Astrocyte of the cerebellum (primary cell): ENCODE measurements at regions not wholly inside any gene's neighbourhood (a gene's known extent, or its start where the extent isn't known, plus 50 kb on each side); places are given as distances from the start of the nearest gene placed in this dataset.

Source experiments
- DNase-seq: peaks from one replicate; pipeline ENCODE4 v3.0.0-alpha.2; 2011; ENCODE audit warnings: low read depth
- H3K4me3 ChIP-seq: 2 replicates; pipeline ENCODE4 v1.5.1; 2011; ENCODE audit warnings: mild to moderate bottlenecking, low read depth, low read length, moderate library complexity
- in situ Hi-C: cut with HindIII; loops from 2 replicates; pipeline ENCODE4 v1.10.0; 2017; ENCODE audit warnings: low sequenced_read_pairs
- TF ChIP-seq, protein P1 (sequence below): IDR thresholded peaks from 2 replicates; pipeline ENCODE4 v1.5.1; 2012; ENCODE audit warnings: low read length, low read depth, moderate library complexity, mild to moderate bottlenecking; ENCODE audit errors: missing control alignments

DNA sequence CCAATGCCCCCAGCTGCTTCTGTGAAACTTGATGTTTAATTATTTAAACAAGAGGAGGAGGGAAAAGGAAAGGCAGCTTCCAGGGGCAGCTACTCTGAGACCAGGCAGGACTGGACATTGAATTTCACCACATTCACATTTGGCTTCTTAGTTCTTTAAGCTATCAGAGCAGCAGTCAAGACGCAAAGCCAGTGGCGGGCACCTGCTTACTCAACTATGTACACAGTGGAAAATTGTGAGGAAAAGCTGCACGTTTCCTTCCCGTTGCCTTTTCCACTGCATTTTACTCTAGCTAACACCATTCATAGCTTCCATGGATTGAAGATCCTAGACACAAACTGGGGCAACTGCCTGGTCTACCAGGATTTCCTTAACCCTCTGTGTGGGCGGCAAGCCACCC is 200.3 kb downstream of the ERCC6L2 start:
- no peak for DNase-seq
- in situ Hi-C loops: no loop called here
- H3K4me3 ChIP-seq: no peak overlapping the region
- TF ChIP-seq, protein P1, sequence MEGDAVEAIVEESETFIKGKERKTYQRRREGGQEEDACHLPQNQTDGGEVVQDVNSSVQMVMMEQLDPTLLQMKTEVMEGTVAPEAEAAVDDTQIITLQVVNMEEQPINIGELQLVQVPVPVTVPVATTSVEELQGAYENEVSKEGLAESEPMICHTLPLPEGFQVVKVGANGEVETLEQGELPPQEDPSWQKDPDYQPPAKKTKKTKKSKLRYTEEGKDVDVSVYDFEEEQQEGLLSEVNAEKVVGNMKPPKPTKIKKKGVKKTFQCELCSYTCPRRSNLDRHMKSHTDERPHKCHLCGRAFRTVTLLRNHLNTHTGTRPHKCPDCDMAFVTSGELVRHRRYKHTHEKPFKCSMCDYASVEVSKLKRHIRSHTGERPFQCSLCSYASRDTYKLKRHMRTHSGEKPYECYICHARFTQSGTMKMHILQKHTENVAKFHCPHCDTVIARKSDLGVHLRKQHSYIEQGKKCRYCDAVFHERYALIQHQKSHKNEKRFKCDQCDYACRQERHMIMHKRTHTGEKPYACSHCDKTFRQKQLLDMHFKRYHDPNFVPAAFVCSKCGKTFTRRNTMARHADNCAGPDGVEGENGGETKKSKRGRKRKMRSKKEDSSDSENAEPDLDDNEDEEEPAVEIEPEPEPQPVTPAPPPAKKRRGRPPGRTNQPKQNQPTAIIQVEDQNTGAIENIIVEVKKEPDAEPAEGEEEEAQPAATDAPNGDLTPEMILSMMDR: no peak

DNA sequence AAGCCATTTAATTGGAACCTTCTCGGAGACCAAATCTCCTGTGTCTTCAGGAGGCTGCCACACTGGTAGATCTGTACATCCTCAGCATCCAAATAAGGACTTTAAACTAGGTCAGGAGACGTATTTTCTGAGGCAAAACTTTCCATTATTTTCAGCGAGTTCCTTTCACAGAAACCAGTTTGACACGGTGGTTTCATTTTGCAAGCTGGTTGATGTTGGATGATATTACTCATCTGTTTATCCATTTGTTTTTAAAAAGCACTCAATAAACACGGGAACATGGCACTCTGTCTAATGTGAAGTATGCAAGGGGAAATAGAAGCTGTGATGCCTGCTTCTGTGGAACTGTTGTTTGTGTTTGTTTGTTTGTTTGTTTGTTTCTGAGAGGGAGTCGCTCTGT is 199.6 kb downstream of the ERCC6L2 start:
- no peak for DNase-seq
- no peak overlapping the region for H3K4me3 ChIP-seq
- TF ChIP-seq, protein P1: no peak
- in situ Hi-C loops: no loop called here

DNA sequence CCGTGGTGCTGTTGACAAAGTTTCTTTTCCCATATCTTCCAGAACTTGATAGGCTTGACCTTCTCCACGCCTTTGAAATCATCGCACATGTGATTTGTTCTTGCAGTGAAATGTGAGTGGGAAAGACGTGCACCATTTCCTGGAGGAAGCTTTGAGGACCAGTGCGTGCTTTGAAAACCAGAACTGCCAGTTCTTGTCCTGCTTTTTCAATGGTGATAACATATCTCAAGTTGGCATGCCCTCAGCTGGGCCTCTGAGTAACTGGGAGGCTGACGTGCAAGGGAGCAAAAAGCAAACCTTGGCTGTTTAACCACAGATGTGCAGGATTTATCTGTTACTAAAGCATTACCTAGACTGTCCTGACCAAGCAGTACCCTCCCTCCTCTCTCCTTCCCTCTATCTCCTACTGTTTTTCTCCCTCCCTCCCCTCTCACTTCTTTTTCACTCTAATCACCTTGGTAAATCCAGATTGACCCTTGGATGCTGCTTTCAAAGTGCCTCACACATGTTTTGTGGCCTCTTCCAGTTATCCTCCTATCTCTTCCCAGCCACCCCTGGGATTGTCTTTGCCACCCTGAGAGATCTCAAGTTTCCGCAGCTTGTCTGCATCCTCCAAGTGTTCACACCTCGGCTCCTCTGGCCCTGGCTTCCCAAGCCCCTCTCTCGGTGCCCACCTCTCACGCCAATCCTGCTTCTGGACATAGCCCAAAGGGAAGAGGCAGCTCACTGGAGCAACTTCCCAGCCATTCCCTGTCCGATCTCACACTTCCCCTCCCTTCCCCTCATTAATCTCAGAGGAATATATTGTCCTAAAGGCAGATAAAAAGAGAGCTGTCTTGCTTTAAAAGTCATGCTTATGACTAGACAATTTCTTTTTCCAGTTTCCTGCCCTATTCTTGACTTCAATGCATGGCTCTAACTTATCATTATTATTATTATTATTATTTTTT is 198.3 kb downstream of the ERCC6L2 start:
- in situ Hi-C loops: no loop called here
- no peak for DNase-seq
- TF ChIP-seq, protein P1: no peak
- H3K4me3 ChIP-seq: no peak overlapping the region

DNA sequence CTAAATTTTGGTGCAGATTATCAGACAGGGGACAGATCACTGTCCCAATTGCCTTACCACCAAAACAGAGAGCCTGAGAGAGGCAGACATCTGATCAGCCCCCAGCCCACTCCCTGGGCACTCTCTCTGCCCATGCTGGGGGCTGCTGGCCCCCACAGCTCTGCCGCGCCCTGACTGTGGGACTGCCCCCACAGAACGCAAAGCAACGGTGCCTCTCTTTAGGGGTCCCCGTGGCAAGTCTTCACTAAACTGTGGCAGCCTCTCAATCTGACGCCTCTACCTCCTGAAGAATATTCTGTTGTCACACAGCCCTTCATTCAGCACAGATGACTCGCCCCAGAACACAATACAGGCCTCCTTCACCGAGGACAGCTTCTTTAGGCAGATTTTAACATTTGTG is 197.4 kb downstream of the ERCC6L2 start:
- no peak for DNase-seq
- TF ChIP-seq, protein P1: no peak
- in situ Hi-C loops: no loop called here
- H3K4me3 ChIP-seq: no peak overlapping the region

DNA sequence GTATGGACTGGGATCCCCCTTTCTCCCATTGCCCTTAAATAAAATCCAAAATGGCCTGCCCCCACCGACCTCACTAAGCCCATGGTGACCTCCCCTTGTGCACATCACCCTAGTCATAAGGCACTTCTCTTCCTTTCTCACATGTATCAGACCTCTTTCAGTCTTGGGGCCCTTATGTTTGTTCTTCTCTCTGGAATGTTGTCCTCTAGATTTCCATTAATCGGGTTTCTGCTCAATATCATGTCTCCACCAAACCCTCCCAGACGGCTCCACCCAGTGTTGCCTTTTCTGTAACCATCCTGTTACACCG is 196.3 kb downstream of the ERCC6L2 start:
- no peak overlapping the region for H3K4me3 ChIP-seq
- no peak for DNase-seq
- in situ Hi-C loops: no loop called here
- TF ChIP-seq, protein P1: no peak

DNA sequence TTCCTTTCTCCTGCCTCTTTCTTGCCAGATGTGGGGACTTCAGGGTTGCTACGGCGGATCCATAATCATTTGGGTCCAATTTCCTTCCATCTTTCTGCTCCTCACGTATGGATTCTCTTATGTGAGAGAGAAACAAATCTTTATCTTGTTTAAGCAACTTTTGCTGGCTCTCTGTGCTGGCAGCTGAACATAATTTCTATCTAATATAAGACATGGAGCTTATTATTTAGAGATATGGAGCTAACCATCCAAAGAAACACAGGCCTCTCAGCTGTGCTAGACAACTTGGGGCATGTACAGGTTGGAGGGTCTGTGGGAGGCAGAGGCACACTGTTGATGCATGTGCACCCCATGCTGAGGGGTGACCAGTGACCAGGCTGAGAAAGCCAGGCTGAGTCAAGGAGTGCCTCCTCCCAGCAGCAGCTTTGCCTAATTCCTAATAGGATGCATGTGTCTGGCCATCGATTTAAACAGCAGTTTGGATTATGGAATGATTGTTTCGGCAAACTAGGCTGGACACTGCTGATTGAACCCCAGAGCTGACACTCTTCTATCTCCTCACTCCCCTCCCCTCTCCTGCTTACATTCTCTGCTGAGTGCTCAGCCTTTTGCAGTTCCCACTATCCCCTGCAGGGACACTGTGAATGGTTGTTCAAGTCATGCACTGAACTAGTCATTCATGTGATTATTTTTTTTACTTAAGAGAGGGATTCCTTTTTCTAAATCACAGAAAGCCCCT is 195.8 kb downstream of the ERCC6L2 start:
- DNase-seq: no peak
- TF ChIP-seq, protein P1: peak; percentile 62
- in situ Hi-C loops: no loop called here
- H3K4me3 ChIP-seq: no peak overlapping the region
